Keratinocyte (primary cell): ENCODE measurements at regions not wholly inside any gene's neighbourhood (a gene's known extent, or its start where the extent isn't known, plus 50 kb on each side); places are given as distances from the start of the nearest gene placed in this dataset.

Experiments
- DNase-seq: peaks from one replicate; pipeline ENCODE4 v3.0.0-alpha.2; 2011; ENCODE audit warnings: low read depth, missing footprints, low spot score
- FAIRE-seq: peaks from 2 replicates; lab custom pipeline; 2011; peaks lifted over from hg19 to GRCh38; lab: Jason Lieb, UNC
- H2AFZ ChIP-seq: 2 replicates; pipeline ENCODE4 v1.6.0; 2012; ENCODE audit warnings: low read length, control low read depth, inconsistent platforms; ENCODE audit not compliant: control insufficient read depth
- H3K27ac ChIP-seq: 2 replicates; pipeline ENCODE4 v1.5.1; 2011; ENCODE audit warnings: low read length; ENCODE audit not compliant: control insufficient read depth, insufficient read depth
- H3K27me3 ChIP-seq: 3 replicates; pipeline ENCODE4 v1.6.0; 2011; ENCODE audit warnings: low read length; ENCODE audit not compliant: control insufficient read depth, insufficient read depth; ENCODE audit errors: extremely low read depth
- H3K36me3 ChIP-seq, 2 experiments: 2 replicates in 1 of 2; 3 replicates in 1 of 2; pipeline ENCODE4 v1.5.1; 2011; ENCODE audit warnings: low read length in 2 of 2, mild to moderate bottlenecking in 1 of 2; ENCODE audit not compliant: control insufficient read depth in 2 of 2, insufficient read depth in 2 of 2; ENCODE audit errors: extremely low read depth in 1 of 2
- H3K4me1 ChIP-seq: 3 replicates; pipeline ENCODE4 v1.5.1; 2011; ENCODE audit warnings: low read length; ENCODE audit not compliant: control insufficient read depth, insufficient read depth; ENCODE audit errors: extremely low read depth
- H3K4me2 ChIP-seq: 3 replicates; pipeline ENCODE4 v1.6.0; 2011; ENCODE audit warnings: low read depth, low read length; ENCODE audit not compliant: control insufficient read depth, insufficient read depth; ENCODE audit errors: extremely low read depth
- H3K4me3 ChIP-seq, 3 experiments: fragments of 200-600 bp in 1 of 3; sonication (generic) in 1 of 3; 2 replicates in 2 of 3; 3 replicates in 1 of 3; pipeline ENCODE4 v1.5.1; 2011 to 2016; ENCODE audit warnings: low read length in 3 of 3, mild to moderate bottlenecking in 3 of 3, control low read depth in 2 of 3, inconsistent platforms in 1 of 3, low read depth in 1 of 3, mixed read lengths in 1 of 3, mixed run types in 1 of 3, moderate library complexity in 1 of 3; ENCODE audit not compliant: control insufficient read depth in 2 of 3, insufficient read depth in 2 of 3; ENCODE audit errors: extremely low read depth in 1 of 3
- H3K79me2 ChIP-seq: 2 replicates; pipeline ENCODE4 v1.6.0; 2012; ENCODE audit warnings: low read length; ENCODE audit not compliant: control insufficient read depth, insufficient read depth
- H3K9ac ChIP-seq: 3 replicates; pipeline ENCODE4 v1.6.0; 2011; ENCODE audit warnings: low read length; ENCODE audit not compliant: control insufficient read depth, insufficient read depth; ENCODE audit errors: extremely low read depth
- H3K9me1 ChIP-seq: 3 replicates; pipeline ENCODE4 v1.6.0; 2011; ENCODE audit warnings: low read length; ENCODE audit not compliant: control insufficient read depth, insufficient read depth; ENCODE audit errors: extremely low read depth
- H3K9me3 ChIP-seq: 2 replicates; pipeline ENCODE4 v1.5.1; 2012; ENCODE audit warnings: low read depth, low read length; ENCODE audit not compliant: control insufficient read depth
- H4K20me1 ChIP-seq: 3 replicates; pipeline ENCODE4 v1.6.0; 2011; ENCODE audit warnings: low read length; ENCODE audit not compliant: control insufficient read depth, insufficient read depth; ENCODE audit errors: extremely low read depth
- CTCF ChIP-seq, 3 experiments: IDR thresholded peaks in 1 of 3; conservative IDR thresholded peaks in 1 of 3; optimal IDR thresholded peaks in 1 of 3; 2 replicates in 2 of 3; 3 replicates in 1 of 3; pipeline versions ENCODE3 to v1.5.1; 2011; ENCODE audit warnings: low read length in 3 of 3, mild to moderate bottlenecking in 3 of 3, moderate library complexity in 2 of 3, control low read depth in 1 of 3, inconsistent platforms in 1 of 3; ENCODE audit not compliant: insufficient read depth in 2 of 3; ENCODE audit errors: extremely low read depth in 1 of 3
- EZH2 ChIP-seq: IDR thresholded peaks from one replicate; pipeline ENCODE4 v1.6.1; 2012; ENCODE audit warnings: inconsistent platforms, mild to moderate bottlenecking, low read length, moderate library complexity
- dilution Hi-C: fragments of 300-500 bp; cut with MboI; formaldehyde crosslinking; loops from one replicate; pipeline ENCODE4 v1.7.0; 2020; ENCODE audit warnings: low sequenced_read_pairs; ENCODE audit not compliant: extremely low pct_ligation_motif_present

GRCh38 chr9:129509533-129509928 lies 111.4 kb downstream of the C9orf50 start:
- no peaks in the 10 kb centered on the region for H3K9me1 ChIP-seq
- DNase-seq (no peak), FAIRE-seq (no peak)
- no peaks in the 10 kb centered on the region for H3K36me3 ChIP-seq
- H4K20me1 ChIP-seq = no peaks in the 10 kb centered on the region
- peaks cover 5% of the 10 kb centered on the region for H3K9me3 ChIP-seq
- no peak overlapping the region for H3K27ac ChIP-seq
- H2AFZ ChIP-seq = no peak overlapping the region
- H3K79me2 ChIP-seq = no peaks in the 10 kb centered on the region
- H3K4me3 ChIP-seq = no peak overlapping the region
- H3K4me2 ChIP-seq = no peak overlapping the region
- H3K9ac ChIP-seq = no peak overlapping the region
- H3K4me1 ChIP-seq = no peaks in the 10 kb centered on the region
- H3K27me3 ChIP-seq = no peaks in the 10 kb centered on the region
- dilution Hi-C loops = no loop called here
- TF ChIP-seq EZH2 (no peak), CTCF (optimal IDR thresholded peaks at IDR 0.05 in 1 of 3, IDR thresholded peaks at IDR 0.05 in 1 of 3, conservative IDR thresholded peaks at IDR 0.05 in 1 of 3; ENCODE audit: extremely low read depth in 1 of 3, insufficient read depth in 2 of 3, low read length in 3 of 3) (no peak)

- H3K27ac ChIP-seq = no peak overlapping the region
- no peak for TF ChIP-seq EZH2
- no peak for TF ChIP-seq CTCF (optimal IDR thresholded peaks at IDR 0.05 in 1 of 3, IDR thresholded peaks at IDR 0.05 in 1 of 3, conservative IDR thresholded peaks at IDR 0.05 in 1 of 3; ENCODE audit: extremely low read depth in 1 of 3, insufficient read depth in 2 of 3, low read length in 3 of 3)
- no peak overlapping the region for H3K4me3 ChIP-seq
- no peak overlapping the region for H3K4me2 ChIP-seq
- no peaks in the 10 kb centered on the region for H3K27me3 ChIP-seq
- DNase-seq = no peak
- H3K9me3 ChIP-seq = no peaks in the 10 kb centered on the region
- dilution Hi-C loops = no loop called here
- no peak for FAIRE-seq
- H4K20me1 ChIP-seq = no peaks in the 10 kb centered on the region
- no peak overlapping the region for H3K9ac ChIP-seq
- H2AFZ ChIP-seq = no peak overlapping the region
- H3K9me1 ChIP-seq = no peaks in the 10 kb centered on the region
- no peaks in the 10 kb centered on the region for H3K36me3 ChIP-seq
- no peaks in the 10 kb centered on the region for H3K79me2 ChIP-seq
- peaks cover 3% of the 10 kb centered on the region for H3K4me1 ChIP-seq
Observed at GRCh38 chr9:129507805-129508204, 113.1 kb downstream of the C9orf50 start.
